HG03135 (cell line): ENCODE measurements at regions not wholly inside any gene's neighbourhood (a gene's known extent, or its start where the extent isn't known, plus 50 kb on each side); places are given as distances from the start of the nearest gene placed in this dataset.
"Not testable (repeated sequence)": the region's sequence is repeated elsewhere in the genome, so short reads cannot be mapped to it uniquely, and the experiment has no call there.

Experiments
- ATAC-seq: cut with Tn5 transposase; IDR thresholded peaks from one replicate; pipeline ENCODE4 v1.9.1; 2021; ENCODE audit warnings: mild to moderate bottlenecking, moderate library complexity; ENCODE audit not compliant: unreplicated experiment

- ATAC-seq: no peak
Measured at GRCh38 chr4:65007841-65008439, 598.7 kb upstream of the TECRL start.

- no peak for ATAC-seq
Measured at GRCh38 chr4:64975177-64975576, 565.9 kb upstream of the TECRL start.

GRCh38 chr4:64969081-64969480 lies 559.8 kb upstream of the TECRL start:
- no peak for ATAC-seq

GRCh38 chr4:64967286-64967685 lies 558.0 kb upstream of the TECRL start:
- no peak for ATAC-seq

- ATAC-seq: no peak
Measured at GRCh38 chr4:64960516-64960915, 551.3 kb upstream of the TECRL start.

- no peak for ATAC-seq
Measured at GRCh38 chr4:64940698-64941097, 531.4 kb upstream of the TECRL start.

GRCh38 chr4:64935469-64936001 lies 526.3 kb upstream of the TECRL start:
- ATAC-seq: no peak

- no peak for ATAC-seq
Measured at GRCh38 chr4:64911846-64912245, 502.6 kb upstream of the TECRL start.

- ATAC-seq: no peak
Measured at GRCh38 chr4:64903986-64904385, 494.7 kb upstream of the TECRL start.

- ATAC-seq: no peak
Measured at GRCh38 chr4:64899563-64899962, 490.3 kb upstream of the TECRL start.

GRCh38 chr4:64899030-64899429 lies 489.8 kb upstream of the TECRL start:
- ATAC-seq: not testable (repeated sequence)

GRCh38 chr4:64897683-64898082 lies 488.4 kb upstream of the TECRL start:
- ATAC-seq: no peak

GRCh38 chr4:64895031-64895430 lies 485.8 kb upstream of the TECRL start:
- no peak for ATAC-seq

- no peak for ATAC-seq
Measured at GRCh38 chr4:64893205-64893604, 484.0 kb upstream of the TECRL start.

GRCh38 chr4:64889906-64890610 lies 480.8 kb upstream of the TECRL start:
- ATAC-seq: no peak

- no peak for ATAC-seq
Measured at GRCh38 chr4:64883087-64883807, 474.0 kb upstream of the TECRL start.

- no peak for ATAC-seq
Measured at GRCh38 chr4:64882311-64883086, 473.2 kb upstream of the TECRL start.

- ATAC-seq: no peak
Measured at GRCh38 chr4:64880557-64880956, 471.3 kb upstream of the TECRL start.

GRCh38 chr4:64876021-64876420 lies 466.8 kb upstream of the TECRL start:
- no peak for ATAC-seq

- no peak for ATAC-seq
Measured at GRCh38 chr4:64870558-64870957, 461.3 kb upstream of the TECRL start.

GRCh38 chr4:64857815-64858214 lies 448.6 kb upstream of the TECRL start:
- ATAC-seq: no peak
